22Rv1 (cell line): ENCODE measurements at regions not wholly inside any gene's neighbourhood (a gene's known extent, or its start where the extent isn't known, plus 50 kb on each side); places are given as distances from the start of the nearest gene placed in this dataset.

ENCODE experiments used
- ZFX ChIP-seq: fragments of 450-650 bp; IDR thresholded peaks from 2 replicates; pipeline ENCODE4 v1.6.1; 2017; ENCODE audit warnings: antibody characterized with exemption, borderline replicate concordance
- TF ChIP-seq, protein P1 (sequence below): fragments of 450-650 bp; IDR thresholded peaks from 2 replicates; pipeline ENCODE4 v1.5.1; 2017; ENCODE audit warnings: mild to moderate bottlenecking

GRCh38 chr7:42756841-42757240 is 155.0 kb downstream of the C7orf25 start:
- TF ChIP-seq, protein P1, sequence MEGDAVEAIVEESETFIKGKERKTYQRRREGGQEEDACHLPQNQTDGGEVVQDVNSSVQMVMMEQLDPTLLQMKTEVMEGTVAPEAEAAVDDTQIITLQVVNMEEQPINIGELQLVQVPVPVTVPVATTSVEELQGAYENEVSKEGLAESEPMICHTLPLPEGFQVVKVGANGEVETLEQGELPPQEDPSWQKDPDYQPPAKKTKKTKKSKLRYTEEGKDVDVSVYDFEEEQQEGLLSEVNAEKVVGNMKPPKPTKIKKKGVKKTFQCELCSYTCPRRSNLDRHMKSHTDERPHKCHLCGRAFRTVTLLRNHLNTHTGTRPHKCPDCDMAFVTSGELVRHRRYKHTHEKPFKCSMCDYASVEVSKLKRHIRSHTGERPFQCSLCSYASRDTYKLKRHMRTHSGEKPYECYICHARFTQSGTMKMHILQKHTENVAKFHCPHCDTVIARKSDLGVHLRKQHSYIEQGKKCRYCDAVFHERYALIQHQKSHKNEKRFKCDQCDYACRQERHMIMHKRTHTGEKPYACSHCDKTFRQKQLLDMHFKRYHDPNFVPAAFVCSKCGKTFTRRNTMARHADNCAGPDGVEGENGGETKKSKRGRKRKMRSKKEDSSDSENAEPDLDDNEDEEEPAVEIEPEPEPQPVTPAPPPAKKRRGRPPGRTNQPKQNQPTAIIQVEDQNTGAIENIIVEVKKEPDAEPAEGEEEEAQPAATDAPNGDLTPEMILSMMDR = no peak
- no peak for TF ChIP-seq ZFX
